D721Med (cell line): ENCODE measurements at regions not wholly inside any gene's neighbourhood (a gene's known extent, or its start where the extent isn't known, plus 50 kb on each side); places are given as distances from the start of the nearest gene placed in this dataset.
"Not testable (repeated sequence)": the region's sequence is repeated elsewhere in the genome, so short reads cannot be mapped to it uniquely, and the experiment has no call there.

Experiments used
- DNase-seq: peaks from one replicate; pipeline ENCODE4 v3.0.0; 2011; ENCODE audit warnings: low spot score; ENCODE audit not compliant: insufficient read length
- FAIRE-seq: peaks from 2 replicates; lab custom pipeline; 2011; peaks lifted over from hg19 to GRCh38; lab: Jason Lieb, UNC
- TF ChIP-seq, protein P1 (sequence below): IDR thresholded peaks from 2 replicates; pipeline ENCODE4 v1.5.1; 2012; ENCODE audit warnings: mild to moderate bottlenecking, control low read depth; ENCODE audit not compliant: insufficient read depth; ENCODE audit errors: missing control alignments

GRCh38 chr14:37668646-37669045, 73.2 kb downstream of the TTC6 start:
- DNase-seq = no peak
- no peak for FAIRE-seq
- TF ChIP-seq, protein P1, sequence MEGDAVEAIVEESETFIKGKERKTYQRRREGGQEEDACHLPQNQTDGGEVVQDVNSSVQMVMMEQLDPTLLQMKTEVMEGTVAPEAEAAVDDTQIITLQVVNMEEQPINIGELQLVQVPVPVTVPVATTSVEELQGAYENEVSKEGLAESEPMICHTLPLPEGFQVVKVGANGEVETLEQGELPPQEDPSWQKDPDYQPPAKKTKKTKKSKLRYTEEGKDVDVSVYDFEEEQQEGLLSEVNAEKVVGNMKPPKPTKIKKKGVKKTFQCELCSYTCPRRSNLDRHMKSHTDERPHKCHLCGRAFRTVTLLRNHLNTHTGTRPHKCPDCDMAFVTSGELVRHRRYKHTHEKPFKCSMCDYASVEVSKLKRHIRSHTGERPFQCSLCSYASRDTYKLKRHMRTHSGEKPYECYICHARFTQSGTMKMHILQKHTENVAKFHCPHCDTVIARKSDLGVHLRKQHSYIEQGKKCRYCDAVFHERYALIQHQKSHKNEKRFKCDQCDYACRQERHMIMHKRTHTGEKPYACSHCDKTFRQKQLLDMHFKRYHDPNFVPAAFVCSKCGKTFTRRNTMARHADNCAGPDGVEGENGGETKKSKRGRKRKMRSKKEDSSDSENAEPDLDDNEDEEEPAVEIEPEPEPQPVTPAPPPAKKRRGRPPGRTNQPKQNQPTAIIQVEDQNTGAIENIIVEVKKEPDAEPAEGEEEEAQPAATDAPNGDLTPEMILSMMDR = no peak

- no peak for DNase-seq
- TF ChIP-seq, protein P1 = no peak
These were observed 73.8 kb downstream of the TTC6 start for GRCh38 chr14:37669242-37669641.

DNA sequence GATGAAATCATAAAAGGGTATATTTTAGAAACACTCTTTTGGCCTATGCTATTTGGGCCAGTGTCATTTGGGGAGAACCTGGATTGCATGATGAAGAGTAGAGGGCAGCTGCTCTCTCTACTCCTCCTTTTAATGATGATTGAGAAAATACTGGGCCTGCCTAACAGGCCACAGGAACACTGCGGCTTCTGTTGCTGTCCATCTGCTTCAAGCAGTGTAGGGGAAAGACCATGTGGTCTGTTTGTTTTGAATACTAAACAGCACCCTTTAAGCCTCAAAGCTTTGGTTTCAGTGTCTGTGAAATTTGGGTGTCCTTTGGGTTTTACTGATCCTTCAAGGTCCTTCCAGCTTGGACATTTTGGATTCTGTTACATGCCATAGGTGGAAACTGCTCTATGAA, 78.0 kb downstream of the TTC6 start:
- DNase-seq (no peak), FAIRE-seq (no peak)
- TF ChIP-seq, protein P1 = no peak

More at GRCh38 chr14:37669242-37669641, 73.8 kb downstream of the TTC6 start:
- no peak for FAIRE-seq

GRCh38 chr14:37678916-37679315, 83.5 kb downstream of the TTC6 start:
- DNase-seq = no peak
- TF ChIP-seq, protein P1 = no peak
- no peak for FAIRE-seq

DNA sequence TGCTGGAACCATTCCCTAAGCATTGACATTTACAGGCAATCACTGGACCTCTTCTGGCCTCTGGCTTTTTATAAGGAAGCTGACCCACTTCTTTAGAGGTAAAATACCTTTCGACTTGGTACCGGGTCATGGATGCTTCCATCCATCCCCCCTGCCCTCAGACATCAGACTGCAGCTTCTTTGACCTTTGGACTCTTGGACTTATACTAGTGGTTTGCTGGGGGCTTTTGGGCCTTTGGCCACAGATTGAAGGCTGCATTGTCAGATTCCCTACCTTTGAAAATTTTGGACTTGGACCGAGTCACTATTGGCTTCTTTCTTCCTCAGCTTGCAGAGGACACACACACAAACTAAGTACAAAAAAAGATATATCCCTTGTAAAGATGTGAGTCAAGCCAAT, 86.1 kb downstream of the TTC6 start:
- no peak for FAIRE-seq
- no peak for DNase-seq

DNA sequence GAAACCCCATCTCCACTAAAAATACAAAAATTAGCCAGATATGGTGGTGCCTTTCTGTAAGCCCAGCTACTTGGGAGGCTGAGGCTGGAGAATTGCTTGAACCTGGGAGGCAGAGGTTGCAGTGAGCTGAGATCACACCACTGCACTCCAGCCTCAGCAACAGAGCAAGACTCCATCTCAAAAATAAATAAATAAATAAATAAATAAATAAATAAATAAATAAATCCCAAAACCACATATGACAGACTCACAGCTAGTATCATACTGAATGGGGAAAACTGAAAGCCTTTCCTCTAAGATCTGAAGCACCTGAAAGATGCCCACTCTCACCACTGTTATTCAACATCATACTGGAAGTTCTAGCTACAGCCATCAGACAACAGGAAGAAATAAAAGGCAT, 97.3 kb downstream of the TTC6 start:
- DNase-seq, FAIRE-seq: not testable (repeated sequence)

More for the DNA sequence above, 86.1 kb downstream of the TTC6 start:
- TF ChIP-seq, protein P1 = no peak

- not testable (repeated sequence) for FAIRE-seq, DNase-seq
These were observed 98.0 kb downstream of the TTC6 start for GRCh38 chr14:37693420-37693819.

DNA sequence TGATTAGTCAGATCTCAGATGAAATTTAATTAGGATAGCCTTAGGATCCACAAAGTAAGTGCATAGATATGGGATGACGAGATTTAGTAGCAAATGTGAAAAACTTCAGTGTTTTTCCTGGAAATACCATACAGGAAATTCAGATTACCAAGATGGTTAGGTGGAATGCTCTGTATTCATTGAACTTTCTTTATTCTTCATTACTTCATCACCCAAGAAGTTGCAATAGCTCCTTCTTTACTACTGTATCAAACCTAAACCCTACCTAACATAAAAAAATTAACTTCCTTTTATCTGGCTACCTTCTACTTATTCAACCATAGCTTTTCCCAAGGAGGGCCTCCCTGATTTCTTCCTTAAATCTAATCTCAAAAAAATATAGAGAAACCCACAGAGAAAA, 100.4 kb downstream of the TTC6 start:
- FAIRE-seq (no peak), DNase-seq (no peak)

More for the DNA sequence above, 100.4 kb downstream of the TTC6 start:
- TF ChIP-seq, protein P1 = no peak
